ENCODE measurements at regions not wholly inside any gene's neighbourhood (a gene's known extent, or its start where the extent isn't known, plus 50 kb on each side); places are given as distances from the start of the nearest gene placed in this dataset.

GRCh38 chr1:157289424-157290105 lies 151.4 kb upstream of the ETV3 start:
- no peak for DNase-seq (ENCODE audit: low read depth)

GRCh38 chr1:157288996-157289395 lies 150.8 kb upstream of the ETV3 start:
- no peak for DNase-seq (ENCODE audit: low read depth)

- DNase-seq (ENCODE audit: low read depth), result no peak
Measured at GRCh38 chr1:157288492-157288891, 150.3 kb upstream of the ETV3 start.

GRCh38 chr1:157288006-157288405 lies 149.8 kb upstream of the ETV3 start:
- DNase-seq (ENCODE audit: low read depth), result no peak

- no peak for DNase-seq (ENCODE audit: low read depth)
Measured at GRCh38 chr1:157287462-157287861, 149.3 kb upstream of the ETV3 start.

- no peak for DNase-seq (ENCODE audit: low read depth)
Measured at GRCh38 chr1:157286646-157287420, 148.6 kb upstream of the ETV3 start.

GRCh38 chr1:157286096-157286495 lies 147.9 kb upstream of the ETV3 start:
- no peak for DNase-seq (ENCODE audit: low read depth)

GRCh38 chr1:157284451-157284850 lies 146.3 kb upstream of the ETV3 start:
- no peak for DNase-seq (ENCODE audit: low read depth)

GRCh38 chr1:157279802-157280140 lies 141.6 kb upstream of the ETV3 start:
- DNase-seq (ENCODE audit: low read depth), result no peak

- no peak for DNase-seq (ENCODE audit: low read depth)
Measured at GRCh38 chr1:157279138-157279801, 141.1 kb upstream of the ETV3 start.

- no peak for DNase-seq (ENCODE audit: low read depth)
Measured at GRCh38 chr1:157278383-157279137, 140.4 kb upstream of the ETV3 start.

- DNase-seq (ENCODE audit: low read depth), result no peak
Measured at GRCh38 chr1:157277913-157278312, 139.7 kb upstream of the ETV3 start.

GRCh38 chr1:157277281-157277680 lies 139.1 kb upstream of the ETV3 start:
- DNase-seq (ENCODE audit: low read depth), result no peak

- DNase-seq (ENCODE audit: low read depth), result no peak
Measured at GRCh38 chr1:157274698-157275534, 136.7 kb upstream of the ETV3 start.

GRCh38 chr1:157272729-157273524 lies 134.7 kb upstream of the ETV3 start:
- no peak for DNase-seq (ENCODE audit: low read depth)

- DNase-seq (ENCODE audit: low read depth), result no peak
Measured at GRCh38 chr1:157272264-157272663, 134.1 kb upstream of the ETV3 start.

GRCh38 chr1:157270705-157271274 lies 132.6 kb upstream of the ETV3 start:
- no peak for DNase-seq (ENCODE audit: low read depth)

- no peak for DNase-seq (ENCODE audit: low read depth)
Measured at GRCh38 chr1:157269656-157270375, 131.6 kb upstream of the ETV3 start.

- no peak for DNase-seq (ENCODE audit: low read depth)
Measured at GRCh38 chr1:157262891-157263290, 124.7 kb upstream of the ETV3 start.

- no peak for DNase-seq (ENCODE audit: low read depth)
Measured at GRCh38 chr1:157262422-157262821, 124.2 kb upstream of the ETV3 start.

All from activated gamma-delta T cell treated with anti-CD3 and anti-CD28 coated beads, Interleukin-2, amount 50 U/mL, for 16 hours (primary cell).